Thyroid gland (tissue), 4 donors: ENCODE measurements at regions not wholly inside any gene's neighbourhood (a gene's known extent, or its start where the extent isn't known, plus 50 kb on each side); places are given as distances from the start of the nearest gene placed in this dataset.

ENCODE experiments used
- DNase-seq, 2 donors: peaks; one replicate each; pipeline ENCODE4 v3.0.0-alpha.2; 2019
- H3K27ac ChIP-seq, 3 donors: fragments of 200-600 bp; sonication (generic); 1 replicate in 2 of 3; 2 replicates in 1 of 3; pipeline ENCODE4 v1.5.1; 2016 to 2019; ENCODE audit warnings: mild to moderate bottlenecking in 1 of 3, moderate library complexity in 1 of 3
- H3K27me3 ChIP-seq: fragments of 200-600 bp; sonication (generic); one replicate; pipeline ENCODE4 v1.5.1; 2019
- H3K36me3 ChIP-seq, 2 donors: fragments of 200-600 bp; sonication (generic); one replicate each; pipeline ENCODE4 v1.5.1; 2016 to 2019
- H3K4me1 ChIP-seq, 2 donors: fragments of 200-600 bp; sonication (generic); one replicate each; pipeline ENCODE4 v1.5.1; 2017 to 2019
- H3K4me3 ChIP-seq, 3 donors: fragments of 200-600 bp; sonication (generic); replicated peaks in 1 of 3; 1 replicate in 2 of 3; 2 replicates in 1 of 3; pipeline ENCODE4 v1.5.1; 2016; ENCODE audit warnings: mild to moderate bottlenecking in 1 of 3
- H3K9me3 ChIP-seq: fragments of 200-600 bp; sonication (generic); one replicate; pipeline ENCODE4 v1.5.1; 2017
- CTCF ChIP-seq, 6 experiments: fragments of 200-600 bp in 3 of 6; fragments of 450-650 bp in 3 of 6; sonication (generic) in 3 of 6; IDR thresholded peaks; one replicate each; pipeline ENCODE4 v1.5.1; 2016 to 2019; ENCODE audit warnings: antibody characterized with exemption in 6 of 6, mild to moderate bottlenecking in 2 of 6, inconsistent platforms in 1 of 6, moderate library complexity in 1 of 6
- POLR2A ChIP-seq, 2 donors: fragments of 450-650 bp; IDR thresholded peaks; one replicate each; pipeline ENCODE4 v1.6.1; 2017; ENCODE audit warnings: antibody characterized with exemption in 2 of 2, mild to moderate bottlenecking in 2 of 2, moderate library complexity in 1 of 2
- WGBS, 2 donors: methylation state at CpG; one replicate each; pipeline ENCODE4 v1.1.5; 2017; 5-methylcytosine and 5-hydroxymethylcytosine counted together
- intact Hi-C: fragments of 100-400 bp; cut with DNase I; formaldehyde crosslinking; loops from one replicate; pipeline ENCODE4 v1.15.1; 2023

GRCh38 chr3:153702106-153702505 is 419.1 kb upstream of the ARHGEF26 start:
- H3K36me3 ChIP-seq, result no peaks in the 10 kb centered on the region
- H3K9me3 ChIP-seq, result no peaks in the 10 kb centered on the region
- H3K27ac ChIP-seq, result no peak overlapping the region
- no peaks in the 10 kb centered on the region for H3K27me3 ChIP-seq
- no peak for DNase-seq
- no peaks in the 10 kb centered on the region for H3K4me1 ChIP-seq
- TF ChIP-seq CTCF (IDR thresholded peaks at IDR 0.05), result no peak
- no peak for TF ChIP-seq POLR2A (IDR thresholded peaks at IDR 0.05)
- no peak overlapping the region for H3K4me3 ChIP-seq
- intact Hi-C loops, result no loop called here

GRCh38 chr3:153704115-153704514 is 417.1 kb upstream of the ARHGEF26 start:
- no peaks in the 10 kb centered on the region for H3K9me3 ChIP-seq
- intact Hi-C loops, result no loop called here
- no peaks in the 10 kb centered on the region for H3K36me3 ChIP-seq
- no peak overlapping the region for H3K27ac ChIP-seq
- WGBS, 2 donors, result 75 to 85% methylated on average over 1 of the region's 1 CpG
- no peaks in the 10 kb centered on the region for H3K27me3 ChIP-seq
- DNase-seq, result no peak
- no peak overlapping the region for H3K4me3 ChIP-seq
- TF ChIP-seq POLR2A (IDR thresholded peaks at IDR 0.05) (no peak), CTCF (IDR thresholded peaks at IDR 0.05) (no peak)
- no peaks in the 10 kb centered on the region for H3K4me1 ChIP-seq

- 45 to 58% methylated on average over 1 of the region's 1 CpG for WGBS, 2 donors
- no peak for TF ChIP-seq POLR2A (IDR thresholded peaks at IDR 0.05)
- TF ChIP-seq CTCF (IDR thresholded peaks at IDR 0.05), result no peak
- intact Hi-C loops, result no loop called here
Observed at GRCh38 chr3:153706706-153707105, 414.5 kb upstream of the ARHGEF26 start.

GRCh38 chr3:153714016-153714415 is 407.2 kb upstream of the ARHGEF26 start:
- H3K9me3 ChIP-seq, result no peaks in the 10 kb centered on the region
- WGBS, 2 donors, result 80 to 82% methylated on average over 4 of the region's 4 CpGs
- no peaks in the 10 kb centered on the region for H3K27me3 ChIP-seq
- TF ChIP-seq POLR2A (IDR thresholded peaks at IDR 0.05), result no peak
- TF ChIP-seq CTCF (IDR thresholded peaks at IDR 0.05), result no peak
- no peaks in the 10 kb centered on the region for H3K4me1 ChIP-seq
- H3K4me3 ChIP-seq, result no peak overlapping the region
- intact Hi-C loops, result no loop called here
- H3K27ac ChIP-seq, result no peak overlapping the region
- no peak for DNase-seq
- no peaks in the 10 kb centered on the region for H3K36me3 ChIP-seq

More at GRCh38 chr3:153706706-153707105, 414.5 kb upstream of the ARHGEF26 start:
- Histone ChIP-seq H3K9me3 (no peaks in the 10 kb centered on the region), H3K27me3 (no peaks in the 10 kb centered on the region), H3K4me1 (no peaks in the 10 kb centered on the region), H3K27ac (no peak overlapping the region), H3K36me3 (no peaks in the 10 kb centered on the region), H3K4me3 (no peak overlapping the region)
- DNase-seq, result no peak

- no peaks in the 10 kb centered on the region for H3K9me3 ChIP-seq
- 91 to 96% methylated on average over 1 of the region's 1 CpG for WGBS, 2 donors
- no peak overlapping the region for H3K27ac ChIP-seq
- intact Hi-C loops, result no loop called here
- TF ChIP-seq POLR2A (IDR thresholded peaks at IDR 0.05), result no peak
- TF ChIP-seq CTCF (IDR thresholded peaks at IDR 0.05), result no peak
- no peaks in the 10 kb centered on the region for H3K4me1 ChIP-seq
- no peak overlapping the region for H3K4me3 ChIP-seq
- no peak for DNase-seq
- no peaks in the 10 kb centered on the region for H3K36me3 ChIP-seq
- no peaks in the 10 kb centered on the region for H3K27me3 ChIP-seq
Observed at GRCh38 chr3:153714588-153715290, 406.5 kb upstream of the ARHGEF26 start.
